H9 (cell line): ENCODE measurements at regions not wholly inside any gene's neighbourhood (a gene's known extent, or its start where the extent isn't known, plus 50 kb on each side); places are given as distances from the start of the nearest gene placed in this dataset.

Source experiments
- DNase-seq: peaks from one replicate; pipeline ENCODE4 v3.0.0-alpha.2; 2017
- H2AFZ ChIP-seq: one replicate; pipeline ENCODE4 v1.6.1; 2013; ENCODE audit warnings: mild to moderate bottlenecking, low read length, control low read depth, moderate library complexity
- H2AK5ac ChIP-seq: 2 replicates; pipeline ENCODE4 v1.6.1; 2013; ENCODE audit warnings: low read length, control low read depth, mixed read lengths; ENCODE audit not compliant: insufficient read length
- H2BK120ac ChIP-seq: one replicate; pipeline ENCODE4 v1.6.1; 2013; ENCODE audit warnings: low read depth, mild to moderate bottlenecking, low read length, control low read depth, inconsistent platforms; ENCODE audit not compliant: poor library complexity, severe bottlenecking
- H2BK12ac ChIP-seq: 2 replicates; pipeline ENCODE4 v1.6.1; 2013; ENCODE audit warnings: low read length, control low read depth, mixed read lengths, low read depth; ENCODE audit not compliant: insufficient read length
- H2BK15ac ChIP-seq: 2 replicates; pipeline ENCODE4 v1.6.1; 2013; ENCODE audit warnings: low read depth, low read length, control low read depth
- H2BK20ac ChIP-seq: one replicate; pipeline ENCODE4 v1.6.1; 2013; ENCODE audit warnings: low read depth, mild to moderate bottlenecking, low read length, control low read depth, inconsistent platforms; ENCODE audit not compliant: poor library complexity, severe bottlenecking
- H2BK5ac ChIP-seq: 2 replicates; pipeline ENCODE4 v1.6.1; 2013; ENCODE audit warnings: low read length, control low read depth, mixed read lengths; ENCODE audit not compliant: insufficient read length
- H3K14ac ChIP-seq: 2 replicates; pipeline ENCODE4 v1.6.1; 2013; ENCODE audit warnings: low read length, control low read depth; ENCODE audit not compliant: insufficient read depth
- H3K18ac ChIP-seq: 2 replicates; pipeline ENCODE4 v1.6.1; 2013; ENCODE audit warnings: low read depth, mild to moderate bottlenecking, mixed read lengths, low read length, control low read depth; ENCODE audit not compliant: insufficient read length
- H3K23ac ChIP-seq: 2 replicates; pipeline ENCODE4 v1.6.1; 2013; ENCODE audit warnings: low read length, control low read depth, mixed read lengths, low read depth; ENCODE audit not compliant: insufficient read length
- H3K23me2 ChIP-seq: 2 replicates; pipeline ENCODE4 v1.6.1; 2013; ENCODE audit warnings: low read depth, mild to moderate bottlenecking, mixed read lengths, low read length, control low read depth; ENCODE audit not compliant: insufficient read length, poor library complexity, severe bottlenecking
- H3K27ac ChIP-seq: 2 replicates; pipeline ENCODE4 v1.5.1; 2013; ENCODE audit warnings: low read length, control low read depth, mixed read lengths, low read depth; ENCODE audit not compliant: insufficient read length
- H3K27me3 ChIP-seq: 2 replicates; pipeline ENCODE4 v1.6.1; 2013; ENCODE audit warnings: low read length, control low read depth, inconsistent platforms; ENCODE audit not compliant: insufficient read depth
- H3K4ac ChIP-seq: 2 replicates; pipeline ENCODE4 v1.6.1; 2013; ENCODE audit warnings: low read depth, mild to moderate bottlenecking, control low read depth, inconsistent platforms, low read length, moderate library complexity
- H3K4me1 ChIP-seq: 2 replicates; pipeline ENCODE4 v1.6.1; 2013; ENCODE audit warnings: low read length, control low read depth, inconsistent platforms; ENCODE audit not compliant: insufficient read depth
- H3K4me2 ChIP-seq: 2 replicates; pipeline ENCODE4 v1.6.1; 2013; ENCODE audit warnings: low read length, control low read depth, mixed read lengths; ENCODE audit not compliant: insufficient read length, insufficient read depth
- H3K56ac ChIP-seq: 2 replicates; pipeline ENCODE4 v1.6.1; 2013; ENCODE audit warnings: low read depth, mild to moderate bottlenecking, mixed read lengths, low read length, control low read depth; ENCODE audit not compliant: insufficient read length
- H3K79me1 ChIP-seq: 2 replicates; pipeline ENCODE4 v1.6.1; 2013; ENCODE audit warnings: low read depth, mild to moderate bottlenecking, moderate library complexity, low read length, control low read depth, inconsistent platforms; ENCODE audit not compliant: insufficient read depth, poor library complexity, severe bottlenecking
- H3K79me2 ChIP-seq: 2 replicates; pipeline ENCODE4 v1.6.1; 2013; ENCODE audit warnings: low read length, control low read depth, inconsistent platforms; ENCODE audit not compliant: insufficient read depth
- H3K9ac ChIP-seq: 2 replicates; pipeline ENCODE4 v1.6.1; 2013; ENCODE audit warnings: low read length, control low read depth, mixed read lengths; ENCODE audit not compliant: insufficient read length; ENCODE audit errors: extremely low read depth
- H3K9me3 ChIP-seq: one replicate; pipeline ENCODE4 v1.6.1; 2013; ENCODE audit warnings: low read depth, low read length, inconsistent platforms; ENCODE audit not compliant: control insufficient read depth
- H3T11ph ChIP-seq: one replicate; pipeline ENCODE4 v1.6.1; 2013; ENCODE audit warnings: mild to moderate bottlenecking, low read length, control low read depth, inconsistent platforms
- H4K20me1 ChIP-seq: one replicate; pipeline ENCODE4 v1.6.1; 2013; ENCODE audit not compliant: control insufficient read depth, insufficient read length, insufficient read depth
- H4K5ac ChIP-seq: 2 replicates; pipeline ENCODE4 v1.6.1; 2013; ENCODE audit warnings: low read depth, mild to moderate bottlenecking, mixed read lengths, low read length, control low read depth; ENCODE audit not compliant: insufficient read length
- H4K8ac ChIP-seq: replicated peaks from 2 replicates; pipeline ENCODE4 v1.6.1; 2013; ENCODE audit warnings: low read length, control low read depth, mixed read lengths, low read depth; ENCODE audit not compliant: insufficient read length
- H4K91ac ChIP-seq: 2 replicates; pipeline ENCODE4 v1.6.1; 2013; ENCODE audit warnings: low read depth, mild to moderate bottlenecking, moderate library complexity, mixed read lengths, low read length, control low read depth; ENCODE audit not compliant: insufficient read length
- H3K27ac Mint-ChIP-seq, 3 experiments: 2 replicates in 2 of 3; 3 replicates in 1 of 3; pipeline ENCODE4 v1.8.0; 2020 to 2021; ENCODE audit warnings: mixed read lengths in 3 of 3, mild to moderate bottlenecking in 1 of 3, moderate library complexity in 1 of 3
- H3K27me3 Mint-ChIP-seq: 2 replicates; pipeline ENCODE4 v1.8.0; 2021; ENCODE audit warnings: low read depth, mild to moderate bottlenecking, moderate library complexity, mixed read lengths
- H3K36me3 Mint-ChIP-seq, 3 experiments: 2 replicates in 2 of 3; 3 replicates in 1 of 3; pipeline ENCODE4 v1.8.0; 2020 to 2021; ENCODE audit warnings: low read depth in 3 of 3, mixed read lengths in 3 of 3; ENCODE audit not compliant: insufficient read depth in 1 of 3
- H3K4me1 Mint-ChIP-seq, 2 experiments: 2 replicates each; pipeline ENCODE4 v1.8.0; 2020; ENCODE audit warnings: mixed read lengths in 2 of 2
- H3K4me3 Mint-ChIP-seq, 2 experiments: 2 replicates in 1 of 2; 3 replicates in 1 of 2; pipeline ENCODE4 v1.8.0; 2020 to 2021; ENCODE audit warnings: mild to moderate bottlenecking in 2 of 2, mixed read lengths in 2 of 2, moderate library complexity in 1 of 2
- H3K9me3 Mint-ChIP-seq, 2 experiments: 2 replicates in 1 of 2; 3 replicates in 1 of 2; pipeline ENCODE4 v1.8.0; 2020; ENCODE audit warnings: mild to moderate bottlenecking in 2 of 2, mixed read lengths in 2 of 2, moderate library complexity in 1 of 2
- CTCF ChIP-seq: fragments of 200-600 bp; sonication (generic); conservative IDR thresholded peaks from 3 replicates; pipeline ENCODE4 v1.8.0; 2021; ENCODE audit warnings: antibody characterized with exemption, mild to moderate bottlenecking
- WGBS: extraction: QIAGEN DNeasy Blood & Tissue Kit; methylation state at CpG from one replicate; pipeline ENCODE4 v1.1.7; 2013; ENCODE audit warnings: missing lambda C conversion rate, low lambda C conversion rate, mixed read lengths; ENCODE audit not compliant: insufficient read length; ENCODE audit errors: extremely low coverage; 5-methylcytosine and 5-hydroxymethylcytosine counted together

GRCh38 chr4:11790230-11790629 is 361.5 kb upstream of the HS3ST1 start:
- Histone ChIP-seq H3T11ph (no peak overlapping the region), H3K79me2 (no peaks in the 10 kb centered on the region), H3K9ac (no peak overlapping the region), H2BK15ac (no peak overlapping the region), H4K8ac (no peak overlapping the region), H2BK12ac (no peak overlapping the region), H3K4me1 (no peaks in the 10 kb centered on the region), H3K23me2 (no peaks in the 10 kb centered on the region), H2AFZ (no peak overlapping the region), H3K27ac (no peak overlapping the region), H3K27me3 (no peaks in the 10 kb centered on the region), H3K4me2 (no peak overlapping the region), H3K18ac (no peak overlapping the region), H2AK5ac (no peak overlapping the region), H2BK20ac (no peak overlapping the region), H2BK120ac (no peak overlapping the region), H3K79me1 (no peaks in the 10 kb centered on the region), H3K9me3 (no peaks in the 10 kb centered on the region), H4K91ac (no peak overlapping the region), H4K5ac (no peak overlapping the region), H2BK5ac (no peak overlapping the region), H3K56ac (no peak overlapping the region), H3K14ac (no peak overlapping the region), H3K4ac (no peak overlapping the region), H3K23ac (no peak overlapping the region), H4K20me1 (no peaks in the 10 kb centered on the region)
- H3K9me3 Mint-ChIP-seq: peaks cover 12% of the 10 kb centered on the region in 2 experiments
- no peak overlapping the region for H3K4me3 Mint-ChIP-seq
- H3K36me3 Mint-ChIP-seq: peaks cover 0 to 18% (median 5%) of the 10 kb centered on the region in 3 experiments; a peak in 5 of 7 replicates
- WGBS: no CpG with 5 or more reads among the region's 4 CpGs
- H3K4me1 Mint-ChIP-seq: peaks cover 4 to 5% of the 10 kb centered on the region in 2 experiments; a peak in 3 of 4 replicates
- no peak overlapping the region for H3K27ac Mint-ChIP-seq
- TF ChIP-seq CTCF: no peak
- H3K27me3 Mint-ChIP-seq: no peaks in the 10 kb centered on the region
- no peak for DNase-seq
